ENCODE measurements at regions not wholly inside any gene's neighbourhood (a gene's known extent, or its start where the extent isn't known, plus 50 kb on each side); places are given as distances from the start of the nearest gene placed in this dataset.
"Not testable (repeated sequence)": the region's sequence is repeated elsewhere in the genome, so short reads cannot be mapped to it uniquely, and the experiment has no call there.

GRCh38 chr6:51462896-51463295 lies 624.5 kb downstream of the PKHD1 start:
- in situ Hi-C loops (cut with HindIII; ENCODE audit: low pct_unique_long_range_greater_than_20kb, low sequenced_read_pairs), result no loop called here

GRCh38 chr6:51463321-51463720 lies 624.1 kb downstream of the PKHD1 start:
- no peak for DNase-seq (ENCODE audit: low read depth)
- in situ Hi-C loops (cut with HindIII; ENCODE audit: low pct_unique_long_range_greater_than_20kb, low sequenced_read_pairs), result no loop called here

More at GRCh38 chr6:51462896-51463295, 624.5 kb downstream of the PKHD1 start:
- DNase-seq (ENCODE audit: low read depth), result no peak

GRCh38 chr6:51464956-51465355 lies 622.5 kb downstream of the PKHD1 start:
- DNase-seq (ENCODE audit: low read depth), result no peak
- in situ Hi-C loops (cut with HindIII; ENCODE audit: low pct_unique_long_range_greater_than_20kb, low sequenced_read_pairs), result no loop called here

GRCh38 chr6:51466427-51466826 lies 621.0 kb downstream of the PKHD1 start:
- in situ Hi-C loops (cut with HindIII; ENCODE audit: low pct_unique_long_range_greater_than_20kb, low sequenced_read_pairs), result no loop called here

GRCh38 chr6:51467231-51467952 lies 620.0 kb downstream of the PKHD1 start:
- no peak for DNase-seq (ENCODE audit: low read depth)
- in situ Hi-C loops (cut with HindIII; ENCODE audit: low pct_unique_long_range_greater_than_20kb, low sequenced_read_pairs), result no loop called here

More at GRCh38 chr6:51466427-51466826, 621.0 kb downstream of the PKHD1 start:
- DNase-seq (ENCODE audit: low read depth), result no peak

GRCh38 chr6:51468704-51469103 lies 618.7 kb downstream of the PKHD1 start:
- no peak for DNase-seq (ENCODE audit: low read depth)
- in situ Hi-C loops (cut with HindIII; ENCODE audit: low pct_unique_long_range_greater_than_20kb, low sequenced_read_pairs), result no loop called here

GRCh38 chr6:51472745-51473487 lies 614.5 kb downstream of the PKHD1 start:
- DNase-seq (ENCODE audit: low read depth), result no peak
- in situ Hi-C loops (cut with HindIII; ENCODE audit: low pct_unique_long_range_greater_than_20kb, low sequenced_read_pairs), result no loop called here

GRCh38 chr6:51474022-51474975 lies 613.1 kb downstream of the PKHD1 start:
- DNase-seq (ENCODE audit: low read depth), result no peak
- in situ Hi-C loops (cut with HindIII; ENCODE audit: low pct_unique_long_range_greater_than_20kb, low sequenced_read_pairs), result no loop called here

GRCh38 chr6:51477711-51478311 lies 609.6 kb downstream of the PKHD1 start:
- no peak for DNase-seq (ENCODE audit: low read depth)
- in situ Hi-C loops (cut with HindIII; ENCODE audit: low pct_unique_long_range_greater_than_20kb, low sequenced_read_pairs), result no loop called here

GRCh38 chr6:51479296-51479695 lies 608.1 kb downstream of the PKHD1 start:
- in situ Hi-C loops (cut with HindIII; ENCODE audit: low pct_unique_long_range_greater_than_20kb, low sequenced_read_pairs), result no loop called here
- no peak for DNase-seq (ENCODE audit: low read depth)

- no peak for DNase-seq (ENCODE audit: low read depth)
Observed at GRCh38 chr6:51480040-51480439, 607.4 kb downstream of the PKHD1 start.

GRCh38 chr6:51485869-51486268 lies 601.5 kb downstream of the PKHD1 start:
- in situ Hi-C loops (cut with HindIII; ENCODE audit: low pct_unique_long_range_greater_than_20kb, low sequenced_read_pairs); DNase-seq (ENCODE audit: low read depth): not testable (repeated sequence)

More at GRCh38 chr6:51480040-51480439, 607.4 kb downstream of the PKHD1 start:
- in situ Hi-C loops (cut with HindIII; ENCODE audit: low pct_unique_long_range_greater_than_20kb, low sequenced_read_pairs), result no loop called here

- in situ Hi-C loops (cut with HindIII; ENCODE audit: low pct_unique_long_range_greater_than_20kb, low sequenced_read_pairs), result no loop called here
- no peak for DNase-seq (ENCODE audit: low read depth)
Observed at GRCh38 chr6:51487937-51488336, 599.5 kb downstream of the PKHD1 start.

GRCh38 chr6:51489133-51489532 lies 598.3 kb downstream of the PKHD1 start:
- no peak for DNase-seq (ENCODE audit: low read depth)
- in situ Hi-C loops (cut with HindIII; ENCODE audit: low pct_unique_long_range_greater_than_20kb, low sequenced_read_pairs), result no loop called here

GRCh38 chr6:51490101-51490500 lies 597.3 kb downstream of the PKHD1 start:
- in situ Hi-C loops (cut with HindIII; ENCODE audit: low pct_unique_long_range_greater_than_20kb, low sequenced_read_pairs), result no loop called here
- DNase-seq (ENCODE audit: low read depth), result no peak

GRCh38 chr6:51494342-51494741 lies 593.1 kb downstream of the PKHD1 start:
- in situ Hi-C loops (cut with HindIII; ENCODE audit: low pct_unique_long_range_greater_than_20kb, low sequenced_read_pairs), result no loop called here
- no peak for DNase-seq (ENCODE audit: low read depth)

GRCh38 chr6:51495096-51495495 lies 592.3 kb downstream of the PKHD1 start:
- no peak for DNase-seq (ENCODE audit: low read depth)
- in situ Hi-C loops (cut with HindIII; ENCODE audit: low pct_unique_long_range_greater_than_20kb, low sequenced_read_pairs), result no loop called here

Measured in Caki2 (cell line).